ENCODE measurements at regions not wholly inside any gene's neighbourhood (a gene's known extent, or its start where the extent isn't known, plus 50 kb on each side); places are given as distances from the start of the nearest gene placed in this dataset.

GRCh38 chr13:63554157-63554556 is 2138.5 kb upstream of the PCDH20 start:
- TF ChIP-seq CTCF (IDR thresholded peaks at IDR 0.05) (no peak), POLR2A (IDR thresholded peaks at IDR 0.05) (no peak)
